ENCODE measurements at regions not wholly inside any gene's neighbourhood (a gene's known extent, or its start where the extent isn't known, plus 50 kb on each side); places are given as distances from the start of the nearest gene placed in this dataset.
"Not testable (repeated sequence)": the region's sequence is repeated elsewhere in the genome, so short reads cannot be mapped to it uniquely, and the experiment has no call there.

- DNase-seq (ENCODE audit: low read depth, low spot score) = no peak
Measured at GRCh38 chr11:105432241-105432995, 177.5 kb upstream of the GRIA4 start.

DNA sequence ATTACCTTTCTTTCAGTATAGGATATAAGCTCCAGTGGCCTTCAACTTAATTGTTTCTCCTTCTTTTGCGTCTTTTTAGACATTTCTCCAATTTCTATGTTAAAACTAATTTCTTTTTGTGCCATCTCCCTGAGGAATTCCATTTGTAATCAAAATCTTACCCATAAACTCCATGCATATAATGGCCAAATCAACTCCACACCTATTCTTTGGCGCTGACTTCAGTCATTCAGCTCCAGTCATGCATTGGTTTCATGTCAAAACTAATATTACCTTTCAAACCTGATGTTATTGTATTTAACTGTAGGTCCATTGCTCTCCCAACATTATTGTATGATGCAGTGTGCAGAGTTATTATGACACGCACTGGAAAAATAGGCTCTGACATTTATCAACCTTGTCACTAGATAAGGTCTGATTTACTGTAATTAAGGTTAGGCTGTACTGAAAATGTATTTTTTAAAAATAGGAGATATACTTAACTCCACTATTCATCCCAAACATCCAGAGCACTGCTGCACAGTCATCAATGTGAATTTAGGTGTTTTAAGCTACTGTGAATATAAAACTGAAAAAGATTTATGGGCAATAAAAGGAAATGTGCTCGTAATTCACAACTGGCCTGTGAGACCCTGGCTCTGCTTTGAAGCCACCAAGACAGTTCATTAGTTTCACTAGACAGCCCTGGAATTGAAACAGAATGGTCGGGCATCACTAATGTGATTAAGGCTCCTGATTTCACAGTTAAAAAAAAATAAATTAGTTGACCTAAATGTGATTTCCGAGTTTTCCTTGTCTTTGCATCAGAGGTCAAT is 180.6 kb upstream of the GRIA4 start:
- no peak for DNase-seq (ENCODE audit: low read depth, low spot score)

DNA sequence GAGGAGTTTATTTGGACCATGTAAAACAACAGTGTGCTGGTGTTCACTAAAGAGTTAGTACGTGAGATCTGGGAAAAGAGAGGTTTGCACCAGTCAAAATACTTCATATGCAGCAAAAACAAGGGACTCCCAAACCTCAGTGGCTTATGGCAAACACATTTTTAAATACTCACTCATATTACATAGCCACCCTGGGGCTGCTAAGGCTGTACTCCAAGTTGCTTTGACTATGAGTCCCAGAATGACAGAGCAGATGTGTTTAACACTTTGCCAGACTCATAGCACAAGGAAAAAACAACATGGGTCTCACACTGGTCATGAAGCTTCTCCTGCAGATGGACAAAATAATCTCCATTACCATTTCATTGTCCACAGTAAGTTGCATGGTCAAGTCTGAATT is 202.8 kb upstream of the GRIA4 start:
- DNase-seq (ENCODE audit: low read depth, low spot score) = no peak

- DNase-seq (ENCODE audit: low read depth, low spot score) = no peak
Measured at GRCh38 chr11:105401269-105401809, 208.5 kb upstream of the GRIA4 start.

GRCh38 chr11:105399511-105399910 is 210.4 kb upstream of the GRIA4 start:
- no peak for DNase-seq (ENCODE audit: low read depth, low spot score)

DNA sequence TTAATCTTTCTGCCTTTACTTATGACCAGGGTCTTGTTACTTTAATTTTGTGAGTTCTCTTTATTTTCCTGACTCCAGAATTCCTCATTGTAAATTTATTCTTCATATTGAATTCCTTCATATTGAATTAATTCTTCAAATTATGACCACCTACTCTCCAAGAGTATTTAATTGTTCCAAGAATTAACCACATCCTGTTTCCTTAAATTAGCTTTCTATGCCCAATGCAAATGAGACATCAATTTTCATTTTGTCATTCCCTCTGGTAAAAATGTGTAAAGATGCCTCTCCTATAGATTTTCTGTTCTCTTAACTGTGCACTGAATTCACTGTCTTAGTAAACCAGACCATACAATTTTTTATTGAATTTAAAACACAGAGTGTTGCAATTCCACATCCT is 211.2 kb upstream of the GRIA4 start:
- no peak for DNase-seq (ENCODE audit: low read depth, low spot score)

GRCh38 chr11:105393326-105393725 is 216.5 kb upstream of the GRIA4 start:
- DNase-seq (ENCODE audit: low read depth, low spot score) = no peak

GRCh38 chr11:105392556-105392955 is 217.3 kb upstream of the GRIA4 start:
- no peak for DNase-seq (ENCODE audit: low read depth, low spot score)

GRCh38 chr11:105389952-105390351 is 219.9 kb upstream of the GRIA4 start:
- DNase-seq (ENCODE audit: low read depth, low spot score) = no peak

DNA sequence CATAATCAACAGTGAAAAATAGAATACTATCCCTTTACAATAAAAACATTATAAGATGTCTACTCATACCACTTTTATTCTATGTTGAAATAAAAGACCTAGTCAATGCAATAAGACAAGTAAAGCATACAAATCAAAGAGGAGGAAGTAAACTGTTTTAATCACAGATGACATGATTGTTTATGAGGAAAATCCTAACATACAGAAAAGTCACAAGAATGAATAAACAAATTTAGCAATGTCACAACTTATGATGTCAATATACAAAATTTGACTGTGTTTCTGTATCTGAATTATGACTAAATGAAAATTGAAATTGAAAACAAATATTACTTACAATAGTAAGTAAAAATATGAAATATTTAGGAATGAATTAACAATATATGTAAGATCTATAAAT is 221.9 kb upstream of the GRIA4 start:
- DNase-seq (ENCODE audit: low read depth, low spot score) = no peak

DNA sequence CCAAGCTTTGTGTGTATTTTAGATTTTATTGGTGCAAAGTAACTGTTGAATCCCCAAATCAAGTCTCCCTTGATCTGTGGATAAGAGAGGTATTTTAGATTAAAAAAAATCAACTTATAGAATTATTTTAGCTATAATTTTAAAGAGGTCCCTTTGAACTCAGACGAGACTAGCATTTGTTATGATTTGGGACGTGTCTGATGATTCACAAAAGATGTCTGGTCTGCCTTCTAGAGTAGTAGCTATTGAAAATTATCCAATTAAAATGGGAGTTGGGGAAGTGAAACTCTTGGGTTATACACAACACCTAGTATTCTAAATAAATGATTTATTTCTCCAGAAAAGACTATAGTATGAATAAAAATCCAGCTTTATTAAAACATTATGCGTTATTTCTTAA is 227.9 kb upstream of the GRIA4 start:
- no peak for DNase-seq (ENCODE audit: low read depth, low spot score)

- no peak for DNase-seq (ENCODE audit: low read depth, low spot score)
Measured at GRCh38 chr11:105377870-105378269, 232.0 kb upstream of the GRIA4 start.

DNA sequence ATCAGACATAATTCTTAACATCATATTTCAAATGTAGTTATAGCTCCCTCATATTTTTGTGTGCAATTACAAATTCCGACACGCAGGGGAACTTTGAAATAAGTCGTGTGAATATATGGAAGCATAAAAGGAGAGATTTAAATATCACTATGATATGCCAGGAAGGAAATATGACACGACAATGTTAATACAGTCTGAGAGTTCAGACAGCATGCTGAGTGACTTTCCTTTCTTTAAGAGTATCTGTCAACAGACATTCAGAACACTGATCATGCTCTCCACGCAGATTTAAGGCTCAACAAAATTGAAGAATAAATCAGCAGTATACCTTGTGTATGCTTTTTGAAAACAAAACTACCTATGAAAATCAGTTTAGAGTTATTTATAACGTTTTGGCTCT is 232.6 kb upstream of the CARD18 start:
- DNase-seq (ENCODE audit: low read depth, low spot score) = no peak

DNA sequence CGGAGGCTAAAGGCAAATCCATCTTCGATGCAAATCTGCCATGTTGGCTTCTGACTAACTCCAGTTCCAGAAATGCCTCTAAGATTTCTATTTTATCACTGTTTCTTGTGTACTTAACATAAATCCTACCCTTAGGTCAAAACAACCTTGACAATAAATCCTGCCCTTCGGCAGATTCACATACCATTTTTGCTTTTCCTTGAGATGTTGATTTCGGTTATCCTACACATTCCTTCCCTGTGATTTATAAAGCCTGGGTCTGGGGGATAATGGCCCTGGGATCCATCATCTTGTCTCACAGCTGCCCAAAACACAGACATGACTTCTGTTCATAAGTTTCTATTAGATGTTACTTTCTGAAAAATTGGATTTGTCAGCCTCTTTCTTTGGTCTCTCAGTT is 231.7 kb upstream of the CARD18 start:
- no peak for DNase-seq (ENCODE audit: low read depth, low spot score)

DNA sequence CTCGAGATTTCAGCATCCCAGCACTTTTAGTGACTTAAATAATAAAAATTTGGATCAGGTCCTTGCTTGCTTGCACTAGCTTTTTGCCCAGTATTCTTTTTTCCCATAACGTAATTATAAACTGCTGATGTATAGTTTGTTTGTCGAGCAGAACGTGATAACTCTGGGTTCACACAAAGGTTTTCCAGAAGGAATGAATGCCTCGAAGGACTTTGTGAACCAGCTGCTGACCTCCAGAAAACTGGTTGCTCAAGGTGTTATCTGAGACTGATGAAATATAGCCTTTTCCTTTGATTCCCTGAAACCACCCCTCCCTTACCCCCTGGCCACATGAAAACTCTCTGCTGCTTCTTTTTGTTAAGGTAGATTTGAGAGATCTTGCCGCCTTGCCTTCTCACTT is 229.1 kb upstream of the CARD18 start:
- DNase-seq (ENCODE audit: low read depth, low spot score) = no peak

- no peak for DNase-seq (ENCODE audit: low read depth, low spot score)
Measured at GRCh38 chr11:105367129-105367528, 227.6 kb upstream of the CARD18 start.

- DNase-seq (ENCODE audit: low read depth, low spot score) = no peak
Measured at GRCh38 chr11:105361651-105362050, 222.1 kb upstream of the CARD18 start.

GRCh38 chr11:105357764-105358163 is 218.2 kb upstream of the CARD18 start:
- DNase-seq (ENCODE audit: low read depth, low spot score) = peak; percentile 62

DNA sequence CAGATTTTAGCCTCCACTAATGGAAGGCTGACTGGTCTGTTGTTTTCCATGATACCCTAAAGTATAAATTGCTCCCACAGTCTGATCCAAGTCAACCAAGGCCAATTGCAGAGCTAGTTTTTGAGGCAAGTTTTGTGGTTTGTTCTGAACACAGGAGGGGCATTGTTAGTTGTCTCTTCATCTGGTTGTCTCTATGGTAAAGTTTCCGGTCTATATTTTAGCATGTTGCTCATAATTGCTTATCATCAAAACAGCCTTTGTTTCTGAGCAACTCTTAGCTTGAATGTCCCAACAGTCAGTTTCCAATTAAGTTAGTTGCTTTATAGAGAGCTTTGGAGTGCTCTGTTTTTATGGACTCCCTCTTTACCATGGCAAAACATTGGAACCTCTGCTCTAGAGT is 217.6 kb upstream of the CARD18 start:
- no peak for DNase-seq (ENCODE audit: low read depth, low spot score)

DNA sequence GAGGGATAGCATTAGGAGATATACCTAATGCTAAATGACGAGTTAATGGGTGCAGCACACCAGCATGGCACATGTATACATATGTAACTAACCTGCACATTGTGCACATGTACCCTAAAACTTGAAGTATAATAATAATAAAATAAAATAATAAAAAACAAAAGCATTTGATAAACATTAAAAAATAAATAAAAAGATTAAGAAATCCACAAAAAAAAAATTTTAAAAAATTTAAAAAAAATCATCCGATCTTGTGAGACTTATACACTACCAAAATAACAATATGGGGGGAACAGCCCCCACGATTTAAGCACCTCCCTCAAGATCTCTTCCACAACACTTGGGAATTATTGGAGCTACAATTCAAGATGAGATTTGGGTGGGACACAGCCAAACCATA is 210.3 kb upstream of the CARD18 start:
- DNase-seq (ENCODE audit: low read depth, low spot score) = not testable (repeated sequence)

- no peak for DNase-seq (ENCODE audit: low read depth, low spot score)
Measured at GRCh38 chr11:105344938-105345337, 205.4 kb upstream of the CARD18 start.

DNA sequence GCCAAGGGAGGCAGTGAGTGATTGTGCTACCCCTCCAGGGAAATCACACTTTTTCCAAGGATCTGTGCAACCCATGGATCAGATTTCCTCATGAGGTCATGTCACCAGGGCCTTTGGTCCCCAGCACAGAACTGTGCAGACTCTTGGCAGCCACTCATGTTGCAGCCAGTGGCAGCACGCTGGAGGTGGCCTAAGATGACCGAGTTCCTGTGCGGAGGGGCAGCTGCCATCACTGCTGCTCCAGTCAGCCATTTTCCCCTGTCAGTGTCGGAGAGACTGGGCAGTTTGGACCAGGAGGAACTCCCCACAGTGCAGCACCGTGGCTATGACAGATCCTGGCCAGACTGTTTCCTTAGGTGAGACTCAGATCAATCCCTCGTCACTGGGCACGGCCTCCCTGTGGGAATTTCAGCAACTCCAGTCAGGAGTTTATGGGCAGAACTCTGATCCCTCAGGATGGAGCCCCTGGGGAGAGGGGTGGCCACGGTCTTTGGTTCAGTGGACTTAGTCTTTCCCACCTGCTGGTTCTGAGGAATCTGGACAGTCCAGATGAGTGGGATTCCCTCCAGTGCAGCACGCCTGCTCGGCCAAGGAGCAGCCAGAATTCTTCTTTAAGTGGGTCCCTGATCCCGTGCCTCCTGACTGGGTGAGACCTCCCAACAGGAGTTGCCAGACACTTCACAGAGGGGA is 194.6 kb upstream of the CARD18 start:
- DNase-seq (ENCODE audit: low read depth, low spot score) = no peak

All from astrocyte of the hippocampus (primary cell).